ENCODE measurements at regions not wholly inside any gene's neighbourhood (a gene's known extent, or its start where the extent isn't known, plus 50 kb on each side); places are given as distances from the start of the nearest gene placed in this dataset.

DNA sequence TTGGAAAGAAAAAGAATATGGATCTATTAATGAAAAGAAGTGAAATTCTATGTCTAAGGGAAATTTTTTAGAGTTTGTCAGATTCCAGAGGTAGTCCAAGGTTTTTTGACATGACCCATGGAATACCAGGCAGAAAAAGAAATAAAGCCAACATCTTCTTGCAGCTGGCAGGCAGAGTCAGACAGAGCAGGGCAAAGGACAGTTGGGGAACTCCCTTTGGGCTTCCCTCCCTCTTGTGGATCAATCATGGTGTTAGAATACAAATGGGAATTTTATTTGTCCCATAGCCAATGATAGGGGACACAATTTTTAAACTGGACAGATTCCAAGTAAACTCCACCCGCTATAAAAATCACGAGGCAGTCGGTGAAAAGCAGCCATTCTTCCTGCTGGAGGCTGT, 92.1 kb upstream of the TAB2 start:
- TF ChIP-seq, protein P1, sequence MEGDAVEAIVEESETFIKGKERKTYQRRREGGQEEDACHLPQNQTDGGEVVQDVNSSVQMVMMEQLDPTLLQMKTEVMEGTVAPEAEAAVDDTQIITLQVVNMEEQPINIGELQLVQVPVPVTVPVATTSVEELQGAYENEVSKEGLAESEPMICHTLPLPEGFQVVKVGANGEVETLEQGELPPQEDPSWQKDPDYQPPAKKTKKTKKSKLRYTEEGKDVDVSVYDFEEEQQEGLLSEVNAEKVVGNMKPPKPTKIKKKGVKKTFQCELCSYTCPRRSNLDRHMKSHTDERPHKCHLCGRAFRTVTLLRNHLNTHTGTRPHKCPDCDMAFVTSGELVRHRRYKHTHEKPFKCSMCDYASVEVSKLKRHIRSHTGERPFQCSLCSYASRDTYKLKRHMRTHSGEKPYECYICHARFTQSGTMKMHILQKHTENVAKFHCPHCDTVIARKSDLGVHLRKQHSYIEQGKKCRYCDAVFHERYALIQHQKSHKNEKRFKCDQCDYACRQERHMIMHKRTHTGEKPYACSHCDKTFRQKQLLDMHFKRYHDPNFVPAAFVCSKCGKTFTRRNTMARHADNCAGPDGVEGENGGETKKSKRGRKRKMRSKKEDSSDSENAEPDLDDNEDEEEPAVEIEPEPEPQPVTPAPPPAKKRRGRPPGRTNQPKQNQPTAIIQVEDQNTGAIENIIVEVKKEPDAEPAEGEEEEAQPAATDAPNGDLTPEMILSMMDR (IDR thresholded peaks at IDR 0.05), result no peak
- no peak for TF ChIP-seq POLR2A (IDR thresholded peaks at IDR 0.05)

Data from adrenal gland (tissue), 5 donors.